Endothelial cell of umbilical vein (primary cell): ENCODE measurements at regions not wholly inside any gene's neighbourhood (a gene's known extent, or its start where the extent isn't known, plus 50 kb on each side); places are given as distances from the start of the nearest gene placed in this dataset.

Experiments used
- EZH2 ChIP-seq: IDR thresholded peaks from 2 replicates; pipeline ENCODE4 v1.6.1; 2012; ENCODE audit warnings: borderline replicate concordance, low read depth, mild to moderate bottlenecking, moderate library complexity, low read length, inconsistent platforms; ENCODE audit not compliant: severe bottlenecking
- FOS ChIP-seq: IDR thresholded peaks from 2 replicates; pipeline ENCODE4 v1.6.1; 2011; ENCODE audit warnings: mild to moderate bottlenecking, low read length, moderate library complexity, borderline replicate concordance; ENCODE audit not compliant: insufficient read depth
- JUN ChIP-seq: IDR thresholded peaks from 2 replicates; pipeline ENCODE4 v1.6.1; 2011; ENCODE audit warnings: borderline replicate concordance, low read depth; ENCODE audit not compliant: insufficient read length, insufficient read depth
- POLR2AphosphoS5 ChIP-seq: IDR thresholded peaks from 2 replicates; pipeline ENCODE4 v1.6.1; 2012; ENCODE audit warnings: low read depth, mild to moderate bottlenecking, control low read depth, low read length, moderate library complexity; ENCODE audit not compliant: insufficient read depth
- TF ChIP-seq, protein P1 (sequence below), 2 donors: IDR thresholded peaks; 1 replicate in 1 of 2; 2 replicates in 1 of 2; pipeline ENCODE4 v1.5.1; 2011; ENCODE audit warnings: low read length in 2 of 2, mild to moderate bottlenecking in 2 of 2, moderate library complexity in 2 of 2, control low read depth in 1 of 2, inconsistent platforms in 1 of 2, low read depth in 1 of 2; ENCODE audit not compliant: insufficient read depth in 1 of 2; ENCODE audit errors: extremely low read depth in 1 of 2
- TF ChIP-seq, protein P2 (sequence below): IDR thresholded peaks from 2 replicates; pipeline ENCODE4 v1.6.1; 2011; ENCODE audit not compliant: insufficient read depth, insufficient read length

DNA sequence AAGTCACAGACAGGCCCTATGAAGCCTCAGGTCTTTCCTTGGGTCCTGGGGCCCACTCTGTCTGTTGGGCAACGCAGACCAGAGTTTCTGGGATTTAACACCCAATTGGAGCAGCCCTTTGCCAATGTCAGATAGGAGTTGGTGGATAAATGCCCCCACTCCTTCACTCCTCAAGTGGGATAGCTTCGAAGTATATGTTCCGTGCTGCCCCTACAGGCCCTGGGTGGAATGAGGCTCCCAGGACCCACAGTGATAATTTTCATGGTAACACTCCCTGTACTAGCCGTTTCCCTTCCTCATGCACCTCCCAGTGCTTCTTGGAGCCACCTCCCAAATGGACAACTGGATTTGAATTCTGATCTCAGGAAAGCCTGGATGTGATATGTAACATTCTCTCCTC lies 145.4 kb downstream of the FOXA2 start:
- TF ChIP-seq, protein P1, sequence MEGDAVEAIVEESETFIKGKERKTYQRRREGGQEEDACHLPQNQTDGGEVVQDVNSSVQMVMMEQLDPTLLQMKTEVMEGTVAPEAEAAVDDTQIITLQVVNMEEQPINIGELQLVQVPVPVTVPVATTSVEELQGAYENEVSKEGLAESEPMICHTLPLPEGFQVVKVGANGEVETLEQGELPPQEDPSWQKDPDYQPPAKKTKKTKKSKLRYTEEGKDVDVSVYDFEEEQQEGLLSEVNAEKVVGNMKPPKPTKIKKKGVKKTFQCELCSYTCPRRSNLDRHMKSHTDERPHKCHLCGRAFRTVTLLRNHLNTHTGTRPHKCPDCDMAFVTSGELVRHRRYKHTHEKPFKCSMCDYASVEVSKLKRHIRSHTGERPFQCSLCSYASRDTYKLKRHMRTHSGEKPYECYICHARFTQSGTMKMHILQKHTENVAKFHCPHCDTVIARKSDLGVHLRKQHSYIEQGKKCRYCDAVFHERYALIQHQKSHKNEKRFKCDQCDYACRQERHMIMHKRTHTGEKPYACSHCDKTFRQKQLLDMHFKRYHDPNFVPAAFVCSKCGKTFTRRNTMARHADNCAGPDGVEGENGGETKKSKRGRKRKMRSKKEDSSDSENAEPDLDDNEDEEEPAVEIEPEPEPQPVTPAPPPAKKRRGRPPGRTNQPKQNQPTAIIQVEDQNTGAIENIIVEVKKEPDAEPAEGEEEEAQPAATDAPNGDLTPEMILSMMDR (IDR thresholded peaks at IDR 0.05; ENCODE audit: extremely low read depth in 1 of 2, insufficient read depth in 1 of 2, low read depth in 1 of 2, low read length in 2 of 2), result no peak
- TF ChIP-seq, protein P2, sequence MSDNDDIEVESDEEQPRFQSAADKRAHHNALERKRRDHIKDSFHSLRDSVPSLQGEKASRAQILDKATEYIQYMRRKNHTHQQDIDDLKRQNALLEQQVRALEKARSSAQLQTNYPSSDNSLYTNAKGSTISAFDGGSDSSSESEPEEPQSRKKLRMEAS, result no peak
- TF ChIP-seq EZH2 (no peak), FOS (no peak), JUN (no peak), POLR2AphosphoS5 (no peak)
